Keratinocyte (primary cell): ENCODE measurements at regions not wholly inside any gene's neighbourhood (a gene's known extent, or its start where the extent isn't known, plus 50 kb on each side); places are given as distances from the start of the nearest gene placed in this dataset.

ENCODE experiments used
- DNase-seq: peaks from one replicate; pipeline ENCODE4 v3.0.0-alpha.2; 2011; ENCODE audit warnings: low read depth, missing footprints, low spot score
- FAIRE-seq: peaks from 2 replicates; lab custom pipeline; 2011; peaks lifted over from hg19 to GRCh38; lab: Jason Lieb, UNC
- H2AFZ ChIP-seq: 2 replicates; pipeline ENCODE4 v1.6.0; 2012; ENCODE audit warnings: low read length, control low read depth, inconsistent platforms; ENCODE audit not compliant: control insufficient read depth
- H3K27ac ChIP-seq: 2 replicates; pipeline ENCODE4 v1.5.1; 2011; ENCODE audit warnings: low read length; ENCODE audit not compliant: control insufficient read depth, insufficient read depth
- H3K27me3 ChIP-seq: 3 replicates; pipeline ENCODE4 v1.6.0; 2011; ENCODE audit warnings: low read length; ENCODE audit not compliant: control insufficient read depth, insufficient read depth; ENCODE audit errors: extremely low read depth
- H3K36me3 ChIP-seq, 2 experiments: 2 replicates in 1 of 2; 3 replicates in 1 of 2; pipeline ENCODE4 v1.5.1; 2011; ENCODE audit warnings: low read length in 2 of 2, mild to moderate bottlenecking in 1 of 2; ENCODE audit not compliant: control insufficient read depth in 2 of 2, insufficient read depth in 2 of 2; ENCODE audit errors: extremely low read depth in 1 of 2
- H3K4me1 ChIP-seq: 3 replicates; pipeline ENCODE4 v1.5.1; 2011; ENCODE audit warnings: low read length; ENCODE audit not compliant: control insufficient read depth, insufficient read depth; ENCODE audit errors: extremely low read depth
- H3K4me2 ChIP-seq: 3 replicates; pipeline ENCODE4 v1.6.0; 2011; ENCODE audit warnings: low read depth, low read length; ENCODE audit not compliant: control insufficient read depth, insufficient read depth; ENCODE audit errors: extremely low read depth
- H3K4me3 ChIP-seq, 3 experiments: fragments of 200-600 bp in 1 of 3; sonication (generic) in 1 of 3; 2 replicates in 2 of 3; 3 replicates in 1 of 3; pipeline ENCODE4 v1.5.1; 2011 to 2016; ENCODE audit warnings: low read length in 3 of 3, mild to moderate bottlenecking in 3 of 3, control low read depth in 2 of 3, inconsistent platforms in 1 of 3, low read depth in 1 of 3, mixed read lengths in 1 of 3, mixed run types in 1 of 3, moderate library complexity in 1 of 3; ENCODE audit not compliant: control insufficient read depth in 2 of 3, insufficient read depth in 2 of 3; ENCODE audit errors: extremely low read depth in 1 of 3
- H3K79me2 ChIP-seq: 2 replicates; pipeline ENCODE4 v1.6.0; 2012; ENCODE audit warnings: low read length; ENCODE audit not compliant: control insufficient read depth, insufficient read depth
- H3K9ac ChIP-seq: 3 replicates; pipeline ENCODE4 v1.6.0; 2011; ENCODE audit warnings: low read length; ENCODE audit not compliant: control insufficient read depth, insufficient read depth; ENCODE audit errors: extremely low read depth
- H3K9me1 ChIP-seq: 3 replicates; pipeline ENCODE4 v1.6.0; 2011; ENCODE audit warnings: low read length; ENCODE audit not compliant: control insufficient read depth, insufficient read depth; ENCODE audit errors: extremely low read depth
- H3K9me3 ChIP-seq: 2 replicates; pipeline ENCODE4 v1.5.1; 2012; ENCODE audit warnings: low read depth, low read length; ENCODE audit not compliant: control insufficient read depth
- H4K20me1 ChIP-seq: 3 replicates; pipeline ENCODE4 v1.6.0; 2011; ENCODE audit warnings: low read length; ENCODE audit not compliant: control insufficient read depth, insufficient read depth; ENCODE audit errors: extremely low read depth
- EZH2 ChIP-seq: IDR thresholded peaks from one replicate; pipeline ENCODE4 v1.6.1; 2012; ENCODE audit warnings: inconsistent platforms, mild to moderate bottlenecking, low read length, moderate library complexity
- dilution Hi-C: fragments of 300-500 bp; cut with MboI; formaldehyde crosslinking; loops from one replicate; pipeline ENCODE4 v1.7.0; 2020; ENCODE audit warnings: low sequenced_read_pairs; ENCODE audit not compliant: extremely low pct_ligation_motif_present
- TF ChIP-seq, protein P1 (sequence below), 3 experiments: IDR thresholded peaks in 1 of 3; conservative IDR thresholded peaks in 1 of 3; optimal IDR thresholded peaks in 1 of 3; 2 replicates in 2 of 3; 3 replicates in 1 of 3; pipeline versions ENCODE3 to v1.5.1; 2011; ENCODE audit warnings: low read length in 3 of 3, mild to moderate bottlenecking in 3 of 3, moderate library complexity in 2 of 3, control low read depth in 1 of 3, inconsistent platforms in 1 of 3; ENCODE audit not compliant: insufficient read depth in 2 of 3; ENCODE audit errors: extremely low read depth in 1 of 3

DNA sequence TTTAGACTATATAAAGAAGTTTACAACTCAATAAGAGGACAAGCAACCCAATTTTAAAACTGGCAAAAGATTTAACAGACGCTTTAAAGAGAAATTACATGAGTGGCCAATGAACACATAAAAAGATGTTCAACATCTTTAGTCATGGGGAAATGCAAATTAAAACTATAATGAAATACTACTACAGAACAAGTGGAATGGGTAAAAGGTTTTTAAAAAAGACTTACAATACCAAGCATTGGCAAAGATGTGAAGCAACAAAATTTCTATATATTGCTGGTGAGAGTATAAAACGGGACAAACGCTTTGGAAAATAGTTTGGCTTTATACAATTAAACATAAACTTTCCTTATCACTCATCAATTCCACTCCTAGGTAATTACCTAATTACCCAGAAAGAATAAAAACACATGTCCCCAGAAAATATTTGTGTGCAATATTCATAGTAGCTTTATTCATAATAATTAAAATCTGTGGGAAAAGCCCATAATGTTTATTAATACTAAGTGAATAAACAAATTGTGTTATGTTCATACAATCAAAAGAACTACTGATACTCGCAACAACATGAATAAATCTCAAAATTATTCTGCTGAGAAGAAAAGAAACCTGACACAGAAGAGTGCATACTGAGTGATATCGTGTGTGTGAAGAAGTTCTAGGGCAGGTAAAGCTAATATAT is 76.7 kb upstream of the MYCN start:
- H3K36me3 ChIP-seq: no peaks in the 10 kb centered on the region
- H3K4me3 ChIP-seq: no peak overlapping the region
- TF ChIP-seq, protein P1, sequence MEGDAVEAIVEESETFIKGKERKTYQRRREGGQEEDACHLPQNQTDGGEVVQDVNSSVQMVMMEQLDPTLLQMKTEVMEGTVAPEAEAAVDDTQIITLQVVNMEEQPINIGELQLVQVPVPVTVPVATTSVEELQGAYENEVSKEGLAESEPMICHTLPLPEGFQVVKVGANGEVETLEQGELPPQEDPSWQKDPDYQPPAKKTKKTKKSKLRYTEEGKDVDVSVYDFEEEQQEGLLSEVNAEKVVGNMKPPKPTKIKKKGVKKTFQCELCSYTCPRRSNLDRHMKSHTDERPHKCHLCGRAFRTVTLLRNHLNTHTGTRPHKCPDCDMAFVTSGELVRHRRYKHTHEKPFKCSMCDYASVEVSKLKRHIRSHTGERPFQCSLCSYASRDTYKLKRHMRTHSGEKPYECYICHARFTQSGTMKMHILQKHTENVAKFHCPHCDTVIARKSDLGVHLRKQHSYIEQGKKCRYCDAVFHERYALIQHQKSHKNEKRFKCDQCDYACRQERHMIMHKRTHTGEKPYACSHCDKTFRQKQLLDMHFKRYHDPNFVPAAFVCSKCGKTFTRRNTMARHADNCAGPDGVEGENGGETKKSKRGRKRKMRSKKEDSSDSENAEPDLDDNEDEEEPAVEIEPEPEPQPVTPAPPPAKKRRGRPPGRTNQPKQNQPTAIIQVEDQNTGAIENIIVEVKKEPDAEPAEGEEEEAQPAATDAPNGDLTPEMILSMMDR (optimal IDR thresholded peaks at IDR 0.05 in 1 of 3, IDR thresholded peaks at IDR 0.05 in 1 of 3, conservative IDR thresholded peaks at IDR 0.05 in 1 of 3; ENCODE audit: extremely low read depth in 1 of 3, insufficient read depth in 2 of 3, low read length in 3 of 3): no peak
- no peak for TF ChIP-seq EZH2
- H4K20me1 ChIP-seq: no peaks in the 10 kb centered on the region
- no peak overlapping the region for H2AFZ ChIP-seq
- no peaks in the 10 kb centered on the region for H3K27me3 ChIP-seq
- FAIRE-seq (no peak), DNase-seq (no peak)
- no peaks in the 10 kb centered on the region for H3K9me3 ChIP-seq
- H3K4me1 ChIP-seq: no peaks in the 10 kb centered on the region
- H3K79me2 ChIP-seq: no peaks in the 10 kb centered on the region
- no peak overlapping the region for H3K27ac ChIP-seq
- H3K9ac ChIP-seq: no peak overlapping the region
- dilution Hi-C loops: no loop called here
- no peaks in the 10 kb centered on the region for H3K9me1 ChIP-seq
- H3K4me2 ChIP-seq: no peak overlapping the region

DNA sequence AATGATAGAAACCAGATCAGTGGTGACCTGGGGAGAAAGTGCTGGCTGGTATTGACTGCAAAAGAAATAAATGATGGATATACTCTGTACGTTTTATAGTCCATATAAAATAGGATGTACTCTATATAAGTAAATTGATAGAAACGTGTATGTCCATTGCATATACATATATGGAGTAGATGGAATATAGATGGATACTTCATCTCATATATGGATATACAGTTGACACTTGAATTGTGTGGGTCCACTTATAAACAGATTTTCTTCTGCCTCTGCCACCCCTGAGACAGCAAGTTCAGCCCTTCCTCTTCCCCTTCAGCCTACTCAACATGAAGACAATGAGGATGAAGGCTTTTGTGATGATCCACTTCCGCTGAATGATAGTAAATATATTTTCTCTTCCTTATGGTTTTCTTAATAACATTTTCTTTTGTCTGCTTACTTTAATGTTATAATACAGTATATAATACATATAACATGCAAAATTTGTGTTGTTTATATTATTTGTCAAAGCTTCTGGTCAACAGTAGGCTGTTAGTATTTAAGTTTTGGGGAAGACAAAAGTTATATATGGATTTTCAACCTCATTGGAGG is 76.1 kb upstream of the MYCN start:
- Histone ChIP-seq H3K4me2 (no peak overlapping the region), H3K4me3 (no peak overlapping the region), H4K20me1 (no peaks in the 10 kb centered on the region), H3K27ac (no peak overlapping the region), H3K79me2 (no peaks in the 10 kb centered on the region), H3K9me1 (no peaks in the 10 kb centered on the region), H3K9ac (no peak overlapping the region), H3K4me1 (no peaks in the 10 kb centered on the region), H3K27me3 (no peaks in the 10 kb centered on the region), H3K9me3 (no peaks in the 10 kb centered on the region), H3K36me3 (no peaks in the 10 kb centered on the region), H2AFZ (no peak overlapping the region)
- DNase-seq (no peak), FAIRE-seq (no peak)
- TF ChIP-seq EZH2: no peak
- TF ChIP-seq, protein P1 (optimal IDR thresholded peaks at IDR 0.05 in 1 of 3, IDR thresholded peaks at IDR 0.05 in 1 of 3, conservative IDR thresholded peaks at IDR 0.05 in 1 of 3; ENCODE audit: extremely low read depth in 1 of 3, insufficient read depth in 2 of 3, low read length in 3 of 3): no peak
- dilution Hi-C loops: no loop called here
